ENCODE measurements at regions not wholly inside any gene's neighbourhood (a gene's known extent, or its start where the extent isn't known, plus 50 kb on each side); places are given as distances from the start of the nearest gene placed in this dataset.

- no peak overlapping the region for H3K4me3 ChIP-seq (ENCODE audit: low read depth, poor library complexity, severe bottlenecking)
- no peak for DNase-seq (ENCODE audit: low spot score in 2 of 2)
- intact Hi-C loops (cut with DNase I; ENCODE audit: low total_unique reads), result no loop called here
- TF ChIP-seq CTCF (IDR thresholded peaks at IDR 0.05) (no peak), POLR2A (IDR thresholded peaks at IDR 0.05) (no peak)
- WGBS, 2 donors, result 68 to 73% methylated on average over 3 of the region's 3 CpGs
Measured at GRCh38 chr4:126318376-126318775, 1003.6 kb downstream of the FAT4 start.

- H3K4me3 ChIP-seq (ENCODE audit: low read depth, poor library complexity, severe bottlenecking), result no peak overlapping the region
- TF ChIP-seq POLR2A (IDR thresholded peaks at IDR 0.05) (no peak), CTCF (IDR thresholded peaks at IDR 0.05) (no peak)
- DNase-seq (ENCODE audit: low spot score in 2 of 2), result no peak
- intact Hi-C loops (cut with DNase I; ENCODE audit: low total_unique reads), result no loop called here
Measured at GRCh38 chr4:126328914-126329313, 1014.2 kb downstream of the FAT4 start.

- TF ChIP-seq POLR2A (IDR thresholded peaks at IDR 0.05) (no peak), CTCF (IDR thresholded peaks at IDR 0.05) (no peak)
- intact Hi-C loops (cut with DNase I; ENCODE audit: low total_unique reads), result no loop called here
- DNase-seq (ENCODE audit: low spot score in 2 of 2), result no peak
- 65 to 77% methylated on average over 2 of the region's 2 CpGs for WGBS, 2 donors
- H3K4me3 ChIP-seq (ENCODE audit: low read depth, poor library complexity, severe bottlenecking), result no peak overlapping the region
Measured at GRCh38 chr4:126338548-126338947, 1023.8 kb downstream of the FAT4 start.

- no peak for TF ChIP-seq POLR2A (IDR thresholded peaks at IDR 0.05)
- no peak for TF ChIP-seq CTCF (IDR thresholded peaks at IDR 0.05)
- intact Hi-C loops (cut with DNase I; ENCODE audit: low total_unique reads), result no loop called here
- WGBS, 2 donors, result 70 to 87% methylated on average over 1 of the region's 1 CpG
- DNase-seq (ENCODE audit: low spot score in 2 of 2), result no peak
- no peak overlapping the region for H3K4me3 ChIP-seq (ENCODE audit: low read depth, poor library complexity, severe bottlenecking)
Measured at GRCh38 chr4:126341927-126342326, 1027.2 kb downstream of the FAT4 start.

GRCh38 chr4:126344472-126344871 lies 1029.7 kb downstream of the FAT4 start:
- WGBS, 2 donors, result 87 to 88% methylated on average over 6 of the region's 6 CpGs
- intact Hi-C loops (cut with DNase I; ENCODE audit: low total_unique reads), result no loop called here

More at GRCh38 chr4:126344472-126344871, 1029.7 kb downstream of the FAT4 start:
- TF ChIP-seq POLR2A (IDR thresholded peaks at IDR 0.05), result no peak
- no peak for TF ChIP-seq CTCF (IDR thresholded peaks at IDR 0.05)
- no peak overlapping the region for H3K4me3 ChIP-seq (ENCODE audit: low read depth, poor library complexity, severe bottlenecking)
- DNase-seq (ENCODE audit: low spot score in 2 of 2), result no peak

All from lower leg skin (tissue), 4 donors.